Kidney glomerular epithelial cell (primary cell): ENCODE measurements at regions not wholly inside any gene's neighbourhood (a gene's known extent, or its start where the extent isn't known, plus 50 kb on each side); places are given as distances from the start of the nearest gene placed in this dataset.

Source experiments
- DNase-seq: peaks from one replicate; lab custom pipeline; 2025; lab: John Stamatoyannopoulos, UW

- DNase-seq = no peak
These were observed 52.6 kb upstream of the ASB17 start for GRCh38 chr1:75984781-75985180.

DNA sequence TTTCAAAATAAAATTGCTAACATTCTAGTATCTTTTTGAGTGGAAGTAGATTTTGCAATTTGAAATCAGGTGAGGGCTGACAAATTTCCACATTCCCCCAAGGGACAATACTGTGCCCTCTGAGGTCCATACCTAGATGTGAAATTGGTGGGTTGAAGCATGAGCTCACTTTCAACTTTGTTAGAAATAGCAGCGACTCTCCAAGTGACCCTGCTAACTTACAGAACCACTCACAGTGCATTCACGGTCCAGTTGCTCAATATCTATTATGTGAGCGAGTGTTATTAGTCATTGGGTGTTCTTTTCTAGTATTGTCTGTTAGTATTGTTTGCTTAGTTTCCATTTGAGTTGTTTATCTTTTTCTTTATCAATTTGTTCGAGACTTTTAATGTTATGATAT is 53.6 kb upstream of the ASB17 start:
- no peak for DNase-seq

DNA sequence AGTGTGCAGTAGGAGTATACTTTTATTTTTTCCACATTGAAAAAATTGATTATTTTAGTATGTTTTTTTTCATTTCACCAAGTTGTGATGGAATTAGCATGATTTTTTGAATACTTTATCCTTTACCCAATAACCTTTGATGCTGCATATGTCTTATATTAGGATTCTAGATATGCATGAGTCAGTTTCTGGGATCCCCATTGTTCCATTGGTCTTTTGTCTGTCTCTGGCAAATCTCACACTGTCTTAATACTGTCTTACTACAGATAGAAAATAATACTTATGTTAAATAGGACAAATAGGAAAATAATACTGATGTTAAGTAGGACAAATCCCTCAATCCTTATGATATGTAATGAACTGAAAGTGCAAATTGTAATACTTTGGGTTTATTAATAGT is 54.3 kb upstream of the ASB17 start:
- DNase-seq = no peak

DNA sequence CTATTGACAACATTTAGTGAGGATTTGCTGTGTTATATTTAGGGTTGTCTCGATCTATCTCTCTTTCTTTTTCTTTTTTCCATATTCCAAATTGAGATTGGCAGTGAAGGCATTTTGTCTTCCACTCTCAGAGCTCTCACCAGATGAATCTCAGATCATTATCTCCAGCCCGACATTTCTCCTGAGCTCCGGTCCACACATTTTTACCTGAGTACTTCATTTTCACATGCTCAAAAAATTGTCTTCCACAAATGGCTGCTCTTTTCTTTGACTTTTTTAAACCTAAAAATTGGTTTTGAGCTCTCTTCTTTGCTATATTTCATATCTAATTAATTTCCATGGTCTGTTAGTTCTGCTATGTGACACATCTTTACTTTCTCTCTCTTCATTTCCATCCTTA is 56.9 kb upstream of the ASB17 start:
- DNase-seq = no peak

DNA sequence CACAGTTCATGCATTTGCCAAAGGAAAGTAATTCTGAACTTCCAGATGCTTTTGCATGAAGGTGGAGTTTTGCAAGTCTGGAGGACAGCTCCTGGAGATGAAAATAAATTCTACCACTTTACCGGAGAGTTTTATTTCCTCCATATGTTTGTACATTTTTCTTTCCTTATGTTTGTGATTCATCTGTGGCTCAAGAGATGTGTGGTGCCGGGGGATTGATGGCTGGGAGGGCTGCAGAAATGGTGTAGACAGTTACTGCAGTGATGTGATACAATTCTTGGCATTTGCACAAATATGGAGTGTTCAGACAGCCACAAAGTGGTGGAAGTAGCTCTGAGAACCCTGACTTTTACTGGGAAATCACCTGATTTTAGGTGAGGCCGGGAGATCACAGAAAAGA is 58.5 kb upstream of the ASB17 start:
- no peak for DNase-seq

GRCh38 chr1:75991497-75992114 is 59.4 kb upstream of the ASB17 start:
- peak; percentile 83 for DNase-seq

- DNase-seq = no peak
These were observed 60.1 kb upstream of the ASB17 start for GRCh38 chr1:75992312-75992711.

DNA sequence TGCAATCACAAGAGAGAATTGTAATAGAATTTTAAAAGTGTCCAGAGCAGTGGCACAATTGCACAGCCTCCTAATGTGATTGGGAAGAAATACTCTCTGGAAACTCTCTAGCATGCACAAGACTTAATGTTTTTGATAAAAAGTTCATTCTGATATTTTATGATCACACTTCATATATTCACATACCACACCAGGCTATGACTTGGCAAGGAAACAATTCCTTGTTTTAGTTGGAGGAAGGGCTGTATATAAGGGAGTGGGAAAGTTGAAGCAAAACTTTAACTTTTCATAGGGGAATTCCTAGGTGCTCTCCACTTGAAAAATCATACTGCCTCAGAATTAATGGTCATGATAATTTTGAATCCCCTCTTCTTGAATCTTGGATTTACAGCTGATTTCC is 61.5 kb upstream of the ASB17 start:
- no peak for DNase-seq

- peak; percentile 80 for DNase-seq
These were observed 64.0 kb upstream of the ASB17 start for GRCh38 chr1:75996196-75996595.

DNA sequence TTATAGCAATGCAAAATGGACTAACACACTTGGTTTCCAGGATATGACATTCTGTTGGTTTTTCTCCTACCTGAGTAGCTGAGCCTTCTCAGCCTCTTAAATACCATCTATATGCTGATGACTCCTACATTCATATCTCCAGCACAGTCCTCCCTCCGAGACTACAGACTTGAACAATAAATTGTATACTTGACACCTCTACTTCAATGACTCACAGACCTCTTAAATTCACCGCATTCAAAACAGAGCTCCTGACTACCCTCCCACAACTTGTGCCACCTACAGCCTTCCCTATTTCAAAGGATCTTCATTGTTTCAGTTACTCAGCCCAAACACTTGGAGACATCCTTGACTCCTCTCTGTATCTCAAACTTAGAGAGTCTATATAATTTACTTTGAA is 66.8 kb upstream of the ASB17 start:
- DNase-seq = peak; percentile 4

DNA sequence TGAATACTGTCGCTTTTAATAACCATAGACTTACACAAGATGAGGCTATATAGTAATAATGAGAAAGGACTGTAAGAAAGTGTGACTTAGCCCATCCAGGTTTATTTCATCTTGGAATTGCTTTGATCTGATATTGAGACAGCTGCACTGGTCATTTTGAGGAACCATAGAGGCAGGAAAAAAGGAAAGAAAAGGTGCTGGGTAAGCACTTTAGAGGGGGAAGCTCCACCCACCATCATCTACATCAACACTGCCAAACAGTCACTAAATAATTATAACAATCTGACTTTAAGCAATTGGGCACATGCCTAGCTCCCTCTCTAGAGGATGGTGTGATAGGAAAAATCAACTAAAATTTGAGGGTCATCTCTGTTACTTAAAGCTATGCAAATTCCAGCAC is 70.6 kb upstream of the ST6GALNAC3 start:
- no peak for DNase-seq

DNA sequence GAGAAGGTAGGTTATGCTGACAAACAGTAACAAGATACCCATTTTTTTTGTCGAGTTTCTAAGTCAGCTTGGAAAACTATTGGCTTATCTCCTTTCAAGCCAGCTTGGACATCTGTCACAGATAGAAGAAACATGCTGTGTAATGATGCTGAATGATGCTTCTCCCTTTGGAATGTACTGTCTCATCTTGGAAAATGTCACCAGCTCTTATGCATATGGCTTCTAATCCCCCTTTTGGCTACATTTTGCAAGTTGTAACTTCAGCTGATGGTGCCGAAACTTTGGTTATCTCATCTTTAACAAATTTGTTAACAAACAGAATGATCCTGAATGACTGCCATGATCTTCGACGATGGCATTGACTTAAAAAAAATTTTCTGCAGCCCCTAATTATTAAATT is 68.8 kb upstream of the ST6GALNAC3 start:
- no peak for DNase-seq

GRCh38 chr1:76006234-76006633 is 68.3 kb upstream of the ST6GALNAC3 start:
- DNase-seq = no peak

DNA sequence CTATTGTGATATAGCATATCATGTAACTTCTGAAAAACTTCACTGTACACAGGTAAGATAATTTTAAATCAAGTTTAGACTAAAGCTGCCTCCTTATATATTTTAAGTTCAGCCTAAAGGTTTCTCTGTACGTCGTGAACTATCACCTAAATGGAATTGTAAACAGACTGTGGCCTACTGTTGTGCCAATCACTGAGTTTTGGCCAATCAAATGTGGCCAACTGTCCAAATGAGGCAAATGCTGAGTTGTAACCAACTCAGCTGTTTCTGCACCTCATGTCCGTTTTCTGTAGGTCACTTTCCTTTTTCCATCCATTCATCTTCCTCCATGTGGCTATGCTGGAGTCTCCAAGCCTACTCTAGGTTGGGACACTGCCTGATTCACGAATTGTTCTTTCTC is 63.7 kb upstream of the ST6GALNAC3 start:
- DNase-seq = no peak

GRCh38 chr1:76012341-76013205 is 62.0 kb upstream of the ST6GALNAC3 start:
- peak; percentile 27 for DNase-seq

- DNase-seq = no peak
These were observed 61.4 kb upstream of the ST6GALNAC3 start for GRCh38 chr1:76013206-76013581.

GRCh38 chr1:76015478-76016103 is 59.0 kb upstream of the ST6GALNAC3 start:
- no peak for DNase-seq

GRCh38 chr1:76018045-76018444 is 56.5 kb upstream of the ST6GALNAC3 start:
- no peak for DNase-seq

DNA sequence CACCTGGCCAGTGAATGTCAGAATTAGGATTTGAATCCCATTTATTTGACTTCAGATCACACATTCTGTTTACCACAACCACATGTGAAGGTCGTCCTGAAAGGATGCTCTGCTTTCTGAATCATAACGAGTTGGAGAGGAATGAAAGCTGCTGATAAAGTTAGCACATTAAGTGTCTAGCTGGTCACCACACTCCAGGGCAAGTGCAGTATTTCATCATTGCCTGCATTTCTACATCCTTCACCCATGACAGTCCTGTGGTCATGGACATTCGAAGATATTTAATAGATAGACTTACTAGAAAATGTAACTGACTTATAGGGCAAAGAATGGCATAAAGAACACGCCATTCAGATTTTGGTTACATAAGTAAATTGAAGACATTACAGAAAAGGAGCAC is 52.7 kb upstream of the ST6GALNAC3 start:
- no peak for DNase-seq

GRCh38 chr1:76023669-76024435 is 50.7 kb upstream of the ST6GALNAC3 start:
- no peak for DNase-seq
